Neutrophil (primary cell): ENCODE measurements at regions not wholly inside any gene's neighbourhood (a gene's known extent, or its start where the extent isn't known, plus 50 kb on each side); places are given as distances from the start of the nearest gene placed in this dataset.

Source experiments
- H3K27ac ChIP-seq: fragments of 200-600 bp; sonication (generic); 2 replicates; pipeline ENCODE4 v1.5.1; 2016; ENCODE audit warnings: mild to moderate bottlenecking, moderate library complexity
- H3K27me3 ChIP-seq: fragments of 200-600 bp; sonication (generic); 2 replicates; pipeline ENCODE4 v1.6.0; 2016; ENCODE audit warnings: mild to moderate bottlenecking
- H3K36me3 ChIP-seq: fragments of 200-600 bp; sonication (generic); 2 replicates; pipeline ENCODE4 v1.5.1; 2017
- H3K4me1 ChIP-seq, 2 experiments: fragments of 200-600 bp in 1 of 2; sonication (generic) in 1 of 2; 1 replicate in 1 of 2; 2 replicates in 1 of 2; pipeline versions ENCODE4 v1.5.1 to v1.6.1; 2013 to 2016; ENCODE audit warnings: low read depth in 1 of 2, low read length in 1 of 2, mild to moderate bottlenecking in 1 of 2, moderate library complexity in 1 of 2; ENCODE audit not compliant: control insufficient read depth in 1 of 2, insufficient read depth in 1 of 2
- H3K4me3 ChIP-seq, 2 experiments: fragments of 200-600 bp in 1 of 2; sonication (generic) in 1 of 2; 1 replicate in 1 of 2; 2 replicates in 1 of 2; pipeline ENCODE4 v1.5.1; 2013 to 2016; ENCODE audit warnings: low read depth in 1 of 2, low read length in 1 of 2, mild to moderate bottlenecking in 1 of 2, moderate library complexity in 1 of 2
- H3K9me3 ChIP-seq: fragments of 200-600 bp; sonication (generic); 2 replicates; pipeline ENCODE4 v1.5.1; 2016
- CTCF ChIP-seq: fragments of 200-600 bp; sonication (generic); IDR thresholded peaks from 2 replicates; pipeline ENCODE4 v1.5.1; 2016; ENCODE audit warnings: antibody characterized with exemption

- Histone ChIP-seq H3K27me3 (no peaks in the 10 kb centered on the region), H3K36me3 (no peaks in the 10 kb centered on the region), H3K9me3 (no peaks in the 10 kb centered on the region), H3K4me1 (no peaks in the 10 kb centered on the region), H3K27ac (no peak overlapping the region), H3K4me3 (no peak overlapping the region)
- TF ChIP-seq CTCF, result no peak
Observed at GRCh38 chr9:86529496-86530275, 175.5 kb upstream of the TUT7 start.

DNA sequence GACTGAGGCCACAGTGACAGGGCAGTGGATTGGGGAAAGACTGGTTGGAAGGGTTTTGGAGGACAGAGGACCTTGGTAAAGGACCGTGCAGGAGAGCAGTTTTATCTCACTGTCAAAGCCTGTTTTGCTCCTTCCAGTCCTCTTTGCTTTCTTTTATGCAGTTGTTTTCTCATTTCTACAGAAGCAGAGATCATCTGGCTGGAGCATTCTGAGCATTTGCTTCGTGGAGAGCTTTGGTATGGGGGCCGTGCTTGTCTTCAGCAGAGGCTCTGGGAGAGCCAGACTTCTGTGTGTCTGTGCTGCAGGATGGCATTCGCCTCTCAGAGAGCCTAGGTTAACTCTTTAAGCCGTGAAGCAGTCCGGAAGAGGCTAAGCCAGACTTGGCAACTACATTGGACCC, 171.8 kb upstream of the TUT7 start:
- Histone ChIP-seq H3K4me1 (no peaks in the 10 kb centered on the region), H3K4me3 (no peak overlapping the region), H3K9me3 (no peaks in the 10 kb centered on the region), H3K27ac (no peak overlapping the region), H3K27me3 (no peaks in the 10 kb centered on the region), H3K36me3 (no peaks in the 10 kb centered on the region)
- TF ChIP-seq CTCF, result no peak

DNA sequence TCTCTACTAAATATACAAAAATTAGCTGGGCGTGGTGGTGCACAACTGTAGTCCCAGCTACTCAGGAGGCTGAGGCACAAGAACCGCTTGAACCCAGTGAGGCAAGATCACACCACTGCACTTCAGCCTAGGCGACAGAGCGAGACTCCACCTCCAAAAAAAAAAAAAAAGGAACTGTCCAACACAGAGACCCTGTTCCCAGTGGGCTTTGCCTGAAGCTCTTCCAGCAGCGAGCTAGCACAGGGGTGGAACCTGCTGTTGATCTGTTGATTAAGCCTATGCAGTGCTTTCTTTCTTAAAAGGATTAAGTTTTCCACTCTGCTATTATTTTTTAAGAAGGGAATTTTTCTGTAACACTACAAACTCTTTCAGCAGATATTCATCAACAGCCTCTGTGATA, 171.0 kb upstream of the TUT7 start:
- Histone ChIP-seq H3K4me1 (no peaks in the 10 kb centered on the region), H3K27ac (no peak overlapping the region), H3K9me3 (no peaks in the 10 kb centered on the region), H3K36me3 (no peaks in the 10 kb centered on the region), H3K4me3 (no peak overlapping the region), H3K27me3 (no peaks in the 10 kb centered on the region)
- TF ChIP-seq CTCF, result no peak

DNA sequence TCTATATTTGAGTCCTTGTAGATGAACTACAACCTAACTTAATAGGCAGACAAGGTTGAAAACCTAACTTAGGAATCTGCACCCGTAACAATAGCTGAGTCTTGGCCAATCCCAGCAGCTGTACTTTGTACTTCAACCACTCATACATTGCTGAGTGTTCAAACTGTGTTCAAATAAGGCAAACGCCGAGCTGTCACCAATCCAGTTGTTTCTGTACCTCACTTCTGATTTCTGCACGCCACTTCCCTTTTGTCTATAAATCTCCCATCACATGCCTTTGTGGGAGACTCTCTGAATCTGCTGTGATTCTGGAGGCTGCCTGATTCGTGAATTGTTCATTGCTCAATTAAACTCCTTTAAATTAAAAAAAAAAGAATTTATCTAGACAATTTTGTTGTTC, 167.8 kb upstream of the TUT7 start:
- no peaks in the 10 kb centered on the region for H3K27me3 ChIP-seq
- no peaks in the 10 kb centered on the region for H3K36me3 ChIP-seq
- H3K9me3 ChIP-seq, result no peaks in the 10 kb centered on the region
- no peaks in the 10 kb centered on the region for H3K4me1 ChIP-seq
- H3K4me3 ChIP-seq, result no peak overlapping the region
- TF ChIP-seq CTCF, result no peak
- no peak overlapping the region for H3K27ac ChIP-seq

GRCh38 chr9:86521322-86521721, 167.1 kb upstream of the TUT7 start:
- H3K27me3 ChIP-seq, result no peaks in the 10 kb centered on the region
- no peak for TF ChIP-seq CTCF

More at GRCh38 chr9:86521322-86521721, 167.1 kb upstream of the TUT7 start:
- no peaks in the 10 kb centered on the region for H3K4me1 ChIP-seq
- H3K27ac ChIP-seq, result no peak overlapping the region
- H3K9me3 ChIP-seq, result no peaks in the 10 kb centered on the region
- no peak overlapping the region for H3K4me3 ChIP-seq
- H3K36me3 ChIP-seq, result no peaks in the 10 kb centered on the region
